HepG2 (cell line): ENCODE measurements at regions not wholly inside any gene's neighbourhood (a gene's known extent, or its start where the extent isn't known, plus 50 kb on each side); places are given as distances from the start of the nearest gene placed in this dataset.

ENCODE experiments used
- ELF3 ChIP-seq: IDR thresholded peaks from 2 replicates; pipeline ENCODE4 v1.6.1; 2016; ENCODE audit warnings: missing genetic modification reagents, missing compliant biosample characterization
- HHEX ChIP-seq: IDR thresholded peaks from 2 replicates; pipeline ENCODE4 v1.6.1; 2016; ENCODE audit warnings: control low read depth
- HOXA3 ChIP-seq: sonication (generic); formaldehyde crosslinking; IDR thresholded peaks from 2 replicates; pipeline ENCODE4 v1.5.0; 2020; ENCODE audit warnings: missing genetic modification reagents
- KLF11 ChIP-seq: IDR thresholded peaks from 2 replicates; pipeline ENCODE4 v1.6.1; 2016; ENCODE audit warnings: missing compliant biosample characterization
- KLF15 ChIP-seq: sonication (generic); formaldehyde crosslinking; IDR thresholded peaks from 2 replicates; pipeline ENCODE4 v1.8.1; 2023; ENCODE audit warnings: borderline replicate concordance, mild to moderate bottlenecking, inconsistent platforms, missing genetic modification reagents, mixed read lengths
- RCOR2 ChIP-seq: IDR thresholded peaks from 2 replicates; pipeline ENCODE4 v1.6.1; 2016; ENCODE audit warnings: missing biosample characterization, missing genetic modification reagents
- TF ChIP-seq, protein P1 (sequence below): sonication (generic); formaldehyde crosslinking; IDR thresholded peaks from 2 replicates; pipeline ENCODE4 v1.8.0; 2022; ENCODE audit warnings: mild to moderate bottlenecking, missing genetic modification reagents; ENCODE audit not compliant: insufficient replicate concordance
- TF ChIP-seq, protein P2 (sequence below): sonication (generic); formaldehyde crosslinking; conservative IDR thresholded peaks from 2 replicates; pipeline ENCODE4 v1.4.0; 2020; ENCODE audit warnings: missing genetic modification reagents
- TF ChIP-seq, protein P3 (sequence below), 2 experiments: sonication (generic) in 1 of 2; formaldehyde crosslinking in 1 of 2; IDR thresholded peaks; 2 replicates each; pipeline versions ENCODE4 v1.4.0 to v1.6.1; 2016 to 2020; ENCODE audit warnings: borderline replicate concordance in 1 of 2, low read depth in 1 of 2, mild to moderate bottlenecking in 1 of 2, missing genetic modification reagents in 1 of 2

DNA sequence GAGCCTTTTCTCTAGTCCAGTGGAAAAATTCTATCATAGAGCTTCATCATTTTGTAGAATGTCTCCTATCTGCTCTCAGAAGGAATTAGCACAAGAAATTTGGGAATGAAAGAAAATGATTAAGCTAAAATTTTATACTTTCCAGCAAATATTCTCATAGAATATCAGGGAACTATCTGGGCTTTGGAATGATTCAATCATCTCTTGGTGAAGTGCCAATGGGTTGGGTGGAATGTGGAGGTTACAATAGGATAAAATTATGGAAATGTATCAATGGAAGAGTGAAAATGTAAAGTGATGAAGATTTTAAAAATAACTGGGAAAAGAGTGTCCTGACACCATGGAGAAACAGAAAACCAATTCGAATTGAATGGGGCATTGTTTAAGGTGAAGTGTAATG is 119.0 kb upstream of the MID1 start (continued):
- TF ChIP-seq, protein P1, sequence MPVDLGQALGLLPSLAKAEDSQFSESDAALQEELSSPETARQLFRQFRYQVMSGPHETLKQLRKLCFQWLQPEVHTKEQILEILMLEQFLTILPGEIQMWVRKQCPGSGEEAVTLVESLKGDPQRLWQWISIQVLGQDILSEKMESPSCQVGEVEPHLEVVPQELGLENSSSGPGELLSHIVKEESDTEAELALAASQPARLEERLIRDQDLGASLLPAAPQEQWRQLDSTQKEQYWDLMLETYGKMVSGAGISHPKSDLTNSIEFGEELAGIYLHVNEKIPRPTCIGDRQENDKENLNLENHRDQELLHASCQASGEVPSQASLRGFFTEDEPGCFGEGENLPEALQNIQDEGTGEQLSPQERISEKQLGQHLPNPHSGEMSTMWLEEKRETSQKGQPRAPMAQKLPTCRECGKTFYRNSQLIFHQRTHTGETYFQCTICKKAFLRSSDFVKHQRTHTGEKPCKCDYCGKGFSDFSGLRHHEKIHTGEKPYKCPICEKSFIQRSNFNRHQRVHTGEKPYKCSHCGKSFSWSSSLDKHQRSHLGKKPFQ (CRISPR knock-in tag): no peak
- TF ChIP-seq KLF15 (CRISPR knock-in tag): no peak
- no peak for TF ChIP-seq HOXA3
- TF ChIP-seq, protein P2, sequence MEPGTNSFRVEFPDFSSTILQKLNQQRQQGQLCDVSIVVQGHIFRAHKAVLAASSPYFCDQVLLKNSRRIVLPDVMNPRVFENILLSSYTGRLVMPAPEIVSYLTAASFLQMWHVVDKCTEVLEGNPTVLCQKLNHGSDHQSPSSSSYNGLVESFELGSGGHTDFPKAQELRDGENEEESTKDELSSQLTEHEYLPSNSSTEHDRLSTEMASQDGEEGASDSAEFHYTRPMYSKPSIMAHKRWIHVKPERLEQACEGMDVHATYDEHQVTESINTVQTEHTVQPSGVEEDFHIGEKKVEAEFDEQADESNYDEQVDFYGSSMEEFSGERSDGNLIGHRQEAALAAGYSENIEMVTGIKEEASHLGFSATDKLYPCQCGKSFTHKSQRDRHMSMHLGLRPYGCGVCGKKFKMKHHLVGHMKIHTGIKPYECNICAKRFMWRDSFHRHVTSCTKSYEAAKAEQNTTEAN (CRISPR knock-in tag): no peak
- TF ChIP-seq ELF3 (CRISPR knock-in tag): no peak
- TF ChIP-seq KLF11 (CRISPR knock-in tag): no peak
- no peak for TF ChIP-seq RCOR2 (CRISPR knock-in tag)
- no peak for TF ChIP-seq HHEX
- TF ChIP-seq, protein P3, sequence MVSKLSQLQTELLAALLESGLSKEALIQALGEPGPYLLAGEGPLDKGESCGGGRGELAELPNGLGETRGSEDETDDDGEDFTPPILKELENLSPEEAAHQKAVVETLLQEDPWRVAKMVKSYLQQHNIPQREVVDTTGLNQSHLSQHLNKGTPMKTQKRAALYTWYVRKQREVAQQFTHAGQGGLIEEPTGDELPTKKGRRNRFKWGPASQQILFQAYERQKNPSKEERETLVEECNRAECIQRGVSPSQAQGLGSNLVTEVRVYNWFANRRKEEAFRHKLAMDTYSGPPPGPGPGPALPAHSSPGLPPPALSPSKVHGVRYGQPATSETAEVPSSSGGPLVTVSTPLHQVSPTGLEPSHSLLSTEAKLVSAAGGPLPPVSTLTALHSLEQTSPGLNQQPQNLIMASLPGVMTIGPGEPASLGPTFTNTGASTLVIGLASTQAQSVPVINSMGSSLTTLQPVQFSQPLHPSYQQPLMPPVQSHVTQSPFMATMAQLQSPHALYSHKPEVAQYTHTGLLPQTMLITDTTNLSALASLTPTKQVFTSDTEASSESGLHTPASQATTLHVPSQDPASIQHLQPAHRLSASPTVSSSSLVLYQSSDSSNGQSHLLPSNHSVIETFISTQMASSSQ (IDR thresholded peaks at IDR 0.05; ENCODE audit: low read depth): no peak
- TF ChIP-seq, protein P3 (CRISPR knock-in tag; IDR thresholded peaks at IDR 0.05; ENCODE audit: borderline replicate concordance): no peak
